WTC11 (cell line): ENCODE measurements at regions not wholly inside any gene's neighbourhood (a gene's known extent, or its start where the extent isn't known, plus 50 kb on each side); places are given as distances from the start of the nearest gene placed in this dataset.

ENCODE experiments used
- TF ChIP-seq, protein P1 (sequence below): sonication (generic); formaldehyde crosslinking; IDR thresholded peaks from 2 replicates; pipeline ENCODE4 v1.8.1; 2023; ENCODE audit warnings: mild to moderate bottlenecking, missing genetic modification reagents, borderline replicate concordance

DNA sequence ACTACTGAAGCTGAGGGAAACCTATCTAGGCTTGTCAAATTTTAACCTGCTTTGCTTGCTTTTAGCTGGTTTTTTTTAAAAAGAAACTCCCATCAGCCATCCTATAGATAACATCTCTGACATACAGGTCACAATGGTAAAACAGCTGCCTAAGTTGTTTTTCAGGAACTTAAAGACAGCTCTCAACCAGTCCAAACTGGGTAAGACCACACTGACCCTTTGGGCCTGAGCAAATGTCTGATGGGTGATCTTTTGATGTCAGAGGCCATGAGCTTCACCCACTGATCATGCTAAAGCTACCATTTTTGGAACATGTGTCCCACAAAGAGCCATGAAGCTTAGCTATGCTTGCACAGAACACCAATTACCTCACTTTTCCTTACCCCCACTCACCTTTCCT, 50.0 kb upstream of the TANC1 start (continued):
- TF ChIP-seq, protein P1, sequence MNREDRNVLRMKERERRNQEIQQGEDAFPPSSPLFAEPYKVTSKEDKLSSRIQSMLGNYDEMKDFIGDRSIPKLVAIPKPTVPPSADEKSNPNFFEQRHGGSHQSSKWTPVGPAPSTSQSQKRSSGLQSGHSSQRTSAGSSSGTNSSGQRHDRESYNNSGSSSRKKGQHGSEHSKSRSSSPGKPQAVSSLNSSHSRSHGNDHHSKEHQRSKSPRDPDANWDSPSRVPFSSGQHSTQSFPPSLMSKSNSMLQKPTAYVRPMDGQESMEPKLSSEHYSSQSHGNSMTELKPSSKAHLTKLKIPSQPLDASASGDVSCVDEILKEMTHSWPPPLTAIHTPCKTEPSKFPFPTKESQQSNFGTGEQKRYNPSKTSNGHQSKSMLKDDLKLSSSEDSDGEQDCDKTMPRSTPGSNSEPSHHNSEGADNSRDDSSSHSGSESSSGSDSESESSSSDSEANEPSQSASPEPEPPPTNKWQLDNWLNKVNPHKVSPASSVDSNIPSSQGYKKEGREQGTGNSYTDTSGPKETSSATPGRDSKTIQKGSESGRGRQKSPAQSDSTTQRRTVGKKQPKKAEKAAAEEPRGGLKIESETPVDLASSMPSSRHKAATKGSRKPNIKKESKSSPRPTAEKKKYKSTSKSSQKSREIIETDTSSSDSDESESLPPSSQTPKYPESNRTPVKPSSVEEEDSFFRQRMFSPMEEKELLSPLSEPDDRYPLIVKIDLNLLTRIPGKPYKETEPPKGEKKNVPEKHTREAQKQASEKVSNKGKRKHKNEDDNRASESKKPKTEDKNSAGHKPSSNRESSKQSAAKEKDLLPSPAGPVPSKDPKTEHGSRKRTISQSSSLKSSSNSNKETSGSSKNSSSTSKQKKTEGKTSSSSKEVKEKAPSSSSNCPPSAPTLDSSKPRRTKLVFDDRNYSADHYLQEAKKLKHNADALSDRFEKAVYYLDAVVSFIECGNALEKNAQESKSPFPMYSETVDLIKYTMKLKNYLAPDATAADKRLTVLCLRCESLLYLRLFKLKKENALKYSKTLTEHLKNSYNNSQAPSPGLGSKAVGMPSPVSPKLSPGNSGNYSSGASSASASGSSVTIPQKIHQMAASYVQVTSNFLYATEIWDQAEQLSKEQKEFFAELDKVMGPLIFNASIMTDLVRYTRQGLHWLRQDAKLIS (CRISPR knock-in tag), result no peak
- TF ChIP-seq, all 79 proteins: peak for 0
